GM23338 (cell line): ENCODE measurements at regions not wholly inside any gene's neighbourhood (a gene's known extent, or its start where the extent isn't known, plus 50 kb on each side); places are given as distances from the start of the nearest gene placed in this dataset.
"Not testable (repeated sequence)": the region's sequence is repeated elsewhere in the genome, so short reads cannot be mapped to it uniquely, and the experiment has no call there.

Experiments
- ATAC-seq: fragments of 200-7000 bp; cut with Tn5 transposase; 3 replicates; pipeline ENCODE4 v1.9.1; 2020
- DNase-seq: peaks from one replicate; pipeline ENCODE4 v3.0.0-alpha.2; 2015; ENCODE audit warnings: low spot score
- H2AFZ ChIP-seq: fragments of 200-600 bp; sonication (generic); 2 replicates; pipeline ENCODE4 v1.8.0; 2016; ENCODE audit warnings: antibody characterized with exemption, mild to moderate bottlenecking, moderate library complexity
- H3F3A ChIP-seq: fragments of 200-600 bp; sonication (generic); replicated peaks from 2 replicates; pipeline ENCODE4 v1.8.0; 2017; ENCODE audit warnings: antibody characterized with exemption, mixed run types, low read depth
- H3K27ac ChIP-seq: fragments of 200-600 bp; sonication (generic); 2 replicates; pipeline ENCODE4 v1.6.1; 2016; ENCODE audit warnings: low read depth
- H3K27me3 ChIP-seq: fragments of 200-600 bp; sonication (generic); 2 replicates; pipeline ENCODE4 v1.8.0; 2016; ENCODE audit warnings: mild to moderate bottlenecking, mixed run types, moderate library complexity; ENCODE audit not compliant: insufficient read depth
- H3K36me3 ChIP-seq: fragments of 200-600 bp; sonication (generic); 2 replicates; pipeline ENCODE4 v1.8.0; 2016; ENCODE audit warnings: mild to moderate bottlenecking; ENCODE audit not compliant: insufficient read depth
- H3K4me1 ChIP-seq: fragments of 200-600 bp; sonication (generic); 2 replicates; pipeline ENCODE4 v1.8.0; 2016; ENCODE audit warnings: mild to moderate bottlenecking, moderate library complexity; ENCODE audit not compliant: insufficient read depth
- H3K4me2 ChIP-seq: fragments of 200-600 bp; sonication (generic); 2 replicates; pipeline ENCODE4 v1.7.1; 2017; ENCODE audit warnings: mixed run types
- H3K4me3 ChIP-seq: fragments of 200-600 bp; sonication (generic); 2 replicates; pipeline ENCODE4 v1.6.1; 2016; ENCODE audit warnings: mixed run types
- H3K79me2 ChIP-seq: fragments of 200-600 bp; sonication (generic); replicated peaks from 2 replicates; pipeline ENCODE4 v1.8.0; 2017; ENCODE audit warnings: mild to moderate bottlenecking; ENCODE audit not compliant: insufficient read depth
- H3K9me2 ChIP-seq: fragments of 200-600 bp; sonication (generic); 2 replicates; pipeline ENCODE4 v1.8.0; 2017; ENCODE audit not compliant: insufficient read depth
- H4K20me1 ChIP-seq: fragments of 200-600 bp; sonication (generic); replicated peaks from 2 replicates; pipeline ENCODE4 v1.8.0; 2017; ENCODE audit warnings: mild to moderate bottlenecking; ENCODE audit not compliant: insufficient read depth
- H3K27ac Mint-ChIP-seq: 2 replicates; pipeline ENCODE4 v1.8.0; 2020; ENCODE audit warnings: inconsistent platforms, mild to moderate bottlenecking, moderate library complexity, mixed read lengths
- H3K27me3 Mint-ChIP-seq: 3 replicates; pipeline ENCODE4 v1.8.0; 2022; ENCODE audit warnings: low read depth, mild to moderate bottlenecking, moderate library complexity, mixed read lengths, inconsistent platforms; ENCODE audit not compliant: insufficient read depth, poor library complexity
- H3K36me3 Mint-ChIP-seq: 3 replicates; pipeline ENCODE4 v1.8.0; 2021; ENCODE audit warnings: low read depth, mild to moderate bottlenecking, inconsistent platforms, moderate library complexity, mixed read lengths
- H3K4me1 Mint-ChIP-seq: 3 replicates; pipeline ENCODE4 v1.8.0; 2020; ENCODE audit warnings: mild to moderate bottlenecking, inconsistent platforms, mixed read lengths
- H3K4me3 Mint-ChIP-seq: 3 replicates; pipeline ENCODE4 v1.8.0; 2021; ENCODE audit warnings: moderate library complexity, mild to moderate bottlenecking, inconsistent platforms, mixed read lengths
- H3K9me3 Mint-ChIP-seq: 3 replicates; pipeline ENCODE4 v1.8.0; 2020; ENCODE audit warnings: moderate library complexity, mild to moderate bottlenecking, inconsistent platforms, mixed read lengths
- CREB1 ChIP-seq: fragments of 250-450 bp; sonication (Bioruptor Pico); IDR thresholded peaks from 2 replicates; pipeline ENCODE4 v1.5.0; 2020; ENCODE audit warnings: low read depth, mild to moderate bottlenecking, moderate library complexity
- JUNB ChIP-seq: IDR thresholded peaks from one replicate; pipeline ENCODE4 v1.6.1; 2016; ENCODE audit warnings: antibody characterized with exemption; ENCODE audit not compliant: unreplicated experiment
- POLR2AphosphoS5 ChIP-seq: IDR thresholded peaks from 2 replicates; pipeline ENCODE4 v1.6.1; 2016; ENCODE audit warnings: antibody characterized with exemption, low read depth
- ZNF114 ChIP-seq: fragments of 250-450 bp; sonication (Bioruptor Pico); IDR thresholded peaks from 2 replicates; pipeline ENCODE4 v1.5.0; 2020; ENCODE audit warnings: mild to moderate bottlenecking, moderate library complexity
- TF ChIP-seq, protein P1 (sequence below), 2 experiments: fragments of 200-600 bp in 1 of 2; sonication (generic) in 1 of 2; conservative IDR thresholded peaks; 2 replicates each; pipeline versions ENCODE4 v1.5.1 to v1.6.1; 2016 to 2017; ENCODE audit warnings: antibody characterized with exemption in 2 of 2, low read depth in 2 of 2, mild to moderate bottlenecking in 2 of 2, moderate library complexity in 1 of 2
- TF ChIP-seq, protein P2 (sequence below): IDR thresholded peaks from one replicate; pipeline ENCODE4 v1.6.1; 2018; ENCODE audit warnings: antibody characterized with exemption; ENCODE audit not compliant: unreplicated experiment

DNA sequence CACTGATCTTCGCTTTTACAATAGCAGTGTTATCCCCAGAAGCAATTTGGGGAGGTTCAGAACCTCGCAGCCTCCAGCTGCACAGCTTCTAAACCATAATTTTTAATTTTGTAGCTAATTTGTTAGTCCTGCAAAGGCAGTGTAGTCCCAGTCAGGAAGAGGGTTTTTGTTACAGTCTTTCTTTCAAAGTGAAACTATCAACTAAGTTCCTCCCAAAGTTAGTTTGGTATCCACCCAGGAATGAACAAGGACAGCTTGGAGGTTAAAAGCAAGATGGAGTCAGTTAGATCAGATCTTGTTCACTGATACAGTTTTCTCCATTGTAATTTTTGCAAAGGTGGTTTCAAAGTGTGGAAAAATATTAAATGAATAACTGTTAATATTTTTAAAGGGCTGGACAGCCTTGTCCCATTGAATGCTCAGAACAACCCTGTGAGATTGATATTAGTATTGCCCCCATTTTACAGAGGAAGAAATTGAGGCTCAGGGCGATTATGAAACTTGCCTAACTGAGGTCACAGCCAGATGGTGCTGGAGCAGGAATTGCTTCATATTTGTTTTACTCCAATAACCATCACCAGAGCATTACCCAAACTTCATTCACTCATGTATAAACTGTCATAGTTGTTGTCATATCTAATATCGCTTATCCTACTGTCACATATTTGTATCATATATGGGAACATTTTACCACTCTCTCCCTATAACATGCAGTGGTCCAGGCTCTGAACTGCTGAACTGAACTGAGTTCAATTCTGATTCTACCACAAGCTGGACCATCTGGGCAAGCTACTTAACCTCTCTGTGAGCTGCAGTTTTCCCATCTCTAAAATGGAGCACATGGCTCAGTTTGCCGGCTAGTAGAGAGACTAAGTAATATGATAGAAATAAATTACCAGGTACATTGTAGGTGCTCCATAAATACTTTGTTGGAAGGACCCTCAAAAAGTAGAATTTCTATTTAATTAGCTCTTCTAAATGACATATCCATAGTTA, 213.8 kb downstream of the BCAS1 start (continued):
- TF ChIP-seq, protein P1, sequence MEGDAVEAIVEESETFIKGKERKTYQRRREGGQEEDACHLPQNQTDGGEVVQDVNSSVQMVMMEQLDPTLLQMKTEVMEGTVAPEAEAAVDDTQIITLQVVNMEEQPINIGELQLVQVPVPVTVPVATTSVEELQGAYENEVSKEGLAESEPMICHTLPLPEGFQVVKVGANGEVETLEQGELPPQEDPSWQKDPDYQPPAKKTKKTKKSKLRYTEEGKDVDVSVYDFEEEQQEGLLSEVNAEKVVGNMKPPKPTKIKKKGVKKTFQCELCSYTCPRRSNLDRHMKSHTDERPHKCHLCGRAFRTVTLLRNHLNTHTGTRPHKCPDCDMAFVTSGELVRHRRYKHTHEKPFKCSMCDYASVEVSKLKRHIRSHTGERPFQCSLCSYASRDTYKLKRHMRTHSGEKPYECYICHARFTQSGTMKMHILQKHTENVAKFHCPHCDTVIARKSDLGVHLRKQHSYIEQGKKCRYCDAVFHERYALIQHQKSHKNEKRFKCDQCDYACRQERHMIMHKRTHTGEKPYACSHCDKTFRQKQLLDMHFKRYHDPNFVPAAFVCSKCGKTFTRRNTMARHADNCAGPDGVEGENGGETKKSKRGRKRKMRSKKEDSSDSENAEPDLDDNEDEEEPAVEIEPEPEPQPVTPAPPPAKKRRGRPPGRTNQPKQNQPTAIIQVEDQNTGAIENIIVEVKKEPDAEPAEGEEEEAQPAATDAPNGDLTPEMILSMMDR (conservative IDR thresholded peaks at IDR 0.05; ENCODE audit: low read depth in 2 of 2), result no peak

GRCh38 chr20:53855733-53856132, 214.7 kb downstream of the BCAS1 start:
- no peaks in the 10 kb centered on the region for H3K79me2 ChIP-seq
- H3K36me3 ChIP-seq, result no peaks in the 10 kb centered on the region
- peaks cover 7% of the 10 kb centered on the region for H3K27me3 Mint-ChIP-seq
- H3K4me1 Mint-ChIP-seq, result peaks cover 25% of the 10 kb centered on the region
- H3F3A ChIP-seq, result no peaks in the 10 kb centered on the region
- no peaks in the 10 kb centered on the region for H4K20me1 ChIP-seq
- DNase-seq (no peak), ATAC-seq (no peak)
- peak overlapping the region; percentile 83; the same call in 1 of the 2 replicates for H2AFZ ChIP-seq
- H3K27ac Mint-ChIP-seq, result no peak overlapping the region
- no peak overlapping the region for H3K4me3 ChIP-seq
- no peak for TF ChIP-seq POLR2AphosphoS5
- H3K27me3 ChIP-seq, result no peaks in the 10 kb centered on the region
- no peak overlapping the region for H3K27ac ChIP-seq
- H3K9me3 Mint-ChIP-seq, result peaks cover 12% of the 10 kb centered on the region
- H3K4me3 Mint-ChIP-seq, result no peak overlapping the region
- peaks cover 8% of the 10 kb centered on the region; the same call in 1 of the 3 replicates for H3K36me3 Mint-ChIP-seq
- peaks cover 9% of the 10 kb centered on the region; the same call in 1 of the 2 replicates for H3K4me1 ChIP-seq
- no peaks in the 10 kb centered on the region for H3K9me2 ChIP-seq
- H3K4me2 ChIP-seq, result no peak overlapping the region

GRCh38 chr20:53854609-53854926, 215.8 kb downstream of the BCAS1 start:
- not testable (repeated sequence) for ATAC-seq, H3K27me3 Mint-ChIP-seq, H3K36me3 ChIP-seq, H2AFZ ChIP-seq, H3K27ac ChIP-seq, H3K27me3 ChIP-seq, H3K4me2 ChIP-seq, H3K4me3 Mint-ChIP-seq, H3F3A ChIP-seq, H3K9me2 ChIP-seq, H3K36me3 Mint-ChIP-seq, H4K20me1 ChIP-seq, H3K4me1 ChIP-seq, H3K4me3 ChIP-seq, H3K27ac Mint-ChIP-seq, H3K79me2 ChIP-seq, DNase-seq
- Mint-ChIP-seq H3K4me1 (peaks cover 25% of the 10 kb centered on the region), H3K9me3 (peaks cover 12% of the 10 kb centered on the region)

- no peak for DNase-seq
- H3K27me3 ChIP-seq, result no peaks in the 10 kb centered on the region
- ATAC-seq, result no peak
- Mint-ChIP-seq H3K4me3 (no peak overlapping the region), H3K4me1 (peaks cover 25% of the 10 kb centered on the region), H3K27ac (no peak overlapping the region), H3K36me3 (peaks cover 8% of the 10 kb centered on the region; the same call in 1 of the 3 replicates), H3K27me3 (peaks cover 7% of the 10 kb centered on the region), H3K9me3 (peaks cover 12% of the 10 kb centered on the region)
- peaks cover 9% of the 10 kb centered on the region; the same call in 1 of the 2 replicates for H3K4me1 ChIP-seq
- no peaks in the 10 kb centered on the region for H3K9me2 ChIP-seq
- no peaks in the 10 kb centered on the region for H3K36me3 ChIP-seq
- H3K27ac ChIP-seq, result no peak overlapping the region
- H3K4me2 ChIP-seq, result no peak overlapping the region
- no peak overlapping the region for H3K4me3 ChIP-seq
- H2AFZ ChIP-seq, result no peak overlapping the region
- H4K20me1 ChIP-seq, result no peaks in the 10 kb centered on the region
- H3F3A ChIP-seq, result no peaks in the 10 kb centered on the region
- H3K79me2 ChIP-seq, result no peaks in the 10 kb centered on the region
- no peak for TF ChIP-seq JUNB
- TF ChIP-seq CREB1, result no peak
- TF ChIP-seq ZNF114 (CRISPR knock-in tag), result no peak
- no peak for TF ChIP-seq POLR2AphosphoS5
- TF ChIP-seq, protein P2, sequence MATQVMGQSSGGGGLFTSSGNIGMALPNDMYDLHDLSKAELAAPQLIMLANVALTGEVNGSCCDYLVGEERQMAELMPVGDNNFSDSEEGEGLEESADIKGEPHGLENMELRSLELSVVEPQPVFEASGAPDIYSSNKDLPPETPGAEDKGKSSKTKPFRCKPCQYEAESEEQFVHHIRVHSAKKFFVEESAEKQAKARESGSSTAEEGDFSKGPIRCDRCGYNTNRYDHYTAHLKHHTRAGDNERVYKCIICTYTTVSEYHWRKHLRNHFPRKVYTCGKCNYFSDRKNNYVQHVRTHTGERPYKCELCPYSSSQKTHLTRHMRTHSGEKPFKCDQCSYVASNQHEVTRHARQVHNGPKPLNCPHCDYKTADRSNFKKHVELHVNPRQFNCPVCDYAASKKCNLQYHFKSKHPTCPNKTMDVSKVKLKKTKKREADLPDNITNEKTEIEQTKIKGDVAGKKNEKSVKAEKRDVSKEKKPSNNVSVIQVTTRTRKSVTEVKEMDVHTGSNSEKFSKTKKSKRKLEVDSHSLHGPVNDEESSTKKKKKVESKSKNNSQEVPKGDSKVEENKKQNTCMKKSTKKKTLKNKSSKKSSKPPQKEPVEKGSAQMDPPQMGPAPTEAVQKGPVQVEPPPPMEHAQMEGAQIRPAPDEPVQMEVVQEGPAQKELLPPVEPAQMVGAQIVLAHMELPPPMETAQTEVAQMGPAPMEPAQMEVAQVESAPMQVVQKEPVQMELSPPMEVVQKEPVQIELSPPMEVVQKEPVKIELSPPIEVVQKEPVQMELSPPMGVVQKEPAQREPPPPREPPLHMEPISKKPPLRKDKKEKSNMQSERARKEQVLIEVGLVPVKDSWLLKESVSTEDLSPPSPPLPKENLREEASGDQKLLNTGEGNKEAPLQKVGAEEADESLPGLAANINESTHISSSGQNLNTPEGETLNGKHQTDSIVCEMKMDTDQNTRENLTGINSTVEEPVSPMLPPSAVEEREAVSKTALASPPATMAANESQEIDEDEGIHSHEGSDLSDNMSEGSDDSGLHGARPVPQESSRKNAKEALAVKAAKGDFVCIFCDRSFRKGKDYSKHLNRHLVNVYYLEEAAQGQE, result no peak
These were observed 217.2 kb downstream of the BCAS1 start for GRCh38 chr20:53853111-53853713.
